B cell (primary cell): ENCODE measurements at regions not wholly inside any gene's neighbourhood (a gene's known extent, or its start where the extent isn't known, plus 50 kb on each side); places are given as distances from the start of the nearest gene placed in this dataset.

Source experiments
- ATAC-seq: fragments of 200-7000 bp; cut with Tn5 transposase; one replicate; pipeline ENCODE4 v1.10.0; 2021; ENCODE audit warnings: low read depth, mild to moderate bottlenecking, moderate number of reproducible peaks, moderate library complexity
- CTCF ChIA-PET: fragments of 350-600 bp; sonication (Branson Sonifier 250); formaldehyde crosslinking; loops from one replicate; lab custom pipeline; 2021; ENCODE audit warnings: antibody characterized with exemption, inconsistent platforms; lab: Charles Lee
- POLR2A ChIA-PET: fragments of 350-600 bp; sonication (Branson Sonifier 250); formaldehyde crosslinking; loops from one replicate; lab custom pipeline; 2021; ENCODE audit warnings: antibody characterized with exemption; lab: Charles Lee
- DNase-seq: peaks from one replicate; pipeline ENCODE4 v3.0.0; 2013
- H2AFZ ChIP-seq: 2 replicates; pipeline ENCODE4 v1.6.1; 2012; ENCODE audit warnings: mild to moderate bottlenecking, low read depth, low read length; ENCODE audit not compliant: insufficient read depth, poor library complexity, severe bottlenecking
- H3K27ac ChIP-seq, 2 donors: 1 replicate in 1 of 2; 2 replicates in 1 of 2; pipeline ENCODE4 v1.5.1; 2012 to 2013; ENCODE audit warnings: low read length in 2 of 2, mild to moderate bottlenecking in 2 of 2, moderate library complexity in 1 of 2
- H3K27me3 ChIP-seq, 4 experiments: fragments of 200-600 bp in 1 of 4; sonication (generic) in 1 of 4; replicated peaks in 1 of 4; 1 replicate in 2 of 4; 2 replicates in 2 of 4; pipeline versions ENCODE4 v1.6.1 to v1.7.0; 2013 to 2016; ENCODE audit warnings: low read length in 3 of 4, mild to moderate bottlenecking in 2 of 4, mixed read lengths in 1 of 4, moderate library complexity in 1 of 4; ENCODE audit not compliant: insufficient read depth in 4 of 4, control insufficient read depth in 3 of 4; ENCODE audit errors: control extremely low read depth in 1 of 4
- H3K36me3 ChIP-seq, 2 experiments: replicated peaks in 1 of 2; 1 replicate in 1 of 2; 2 replicates in 1 of 2; pipeline versions ENCODE4 v1.6.1 to v1.7.1; 2013; ENCODE audit warnings: low read length in 1 of 2; ENCODE audit not compliant: insufficient read depth in 2 of 2, control insufficient read depth in 1 of 2; ENCODE audit errors: control extremely low read depth in 1 of 2, extremely low read depth in 1 of 2
- H3K4me1 ChIP-seq, 2 donors: fragments of 200-600 bp in 1 of 2; sonication (generic) in 1 of 2; 1 replicate in 1 of 2; 2 replicates in 1 of 2; pipeline versions ENCODE4 v1.5.1 to v1.6.1; 2013 to 2017; ENCODE audit warnings: low read length in 2 of 2; ENCODE audit not compliant: control insufficient read depth in 2 of 2, insufficient read depth in 2 of 2
- H3K4me2 ChIP-seq: replicated peaks from 2 replicates; pipeline ENCODE3; 2012; ENCODE audit warnings: mild to moderate bottlenecking, low read depth, low read length; ENCODE audit not compliant: poor library complexity, severe bottlenecking
- H3K4me3 ChIP-seq, 5 experiments: fragments of 200-600 bp in 1 of 5; sonication (generic) in 1 of 5; 1 replicate in 3 of 5; 2 replicates in 2 of 5; pipeline versions ENCODE4 v1.5.1 to v1.7.0; 2011 to 2016; ENCODE audit warnings: low read length in 4 of 5, mild to moderate bottlenecking in 4 of 5, low read depth in 2 of 5, control low read depth in 1 of 5, moderate library complexity in 1 of 5; ENCODE audit not compliant: insufficient read depth in 1 of 5; ENCODE audit errors: control extremely low read depth in 1 of 5, extremely low read depth in 1 of 5
- H3K79me2 ChIP-seq: fragments of 200-600 bp; sonication (generic); one replicate; pipeline ENCODE4 v1.6.0; 2016; ENCODE audit warnings: low read length; ENCODE audit not compliant: control insufficient read depth, insufficient read depth
- H3K9ac ChIP-seq: fragments of 200-600 bp; sonication (generic); 2 replicates; pipeline ENCODE4 v1.6.1; 2017; ENCODE audit warnings: mild to moderate bottlenecking, low read length, moderate library complexity
- H3K9me3 ChIP-seq, 3 donors: one replicate each; pipeline versions ENCODE4 v1.6.1 to v1.7.1; 2013; ENCODE audit warnings: low read length in 2 of 3; ENCODE audit not compliant: control insufficient read depth in 2 of 3, insufficient read depth in 1 of 3; ENCODE audit errors: control extremely low read depth in 1 of 3
- H4K20me1 ChIP-seq: 2 replicates; pipeline ENCODE4 v1.6.0; 2012; ENCODE audit warnings: mild to moderate bottlenecking, low read length; ENCODE audit not compliant: insufficient read depth, control insufficient read depth, poor library complexity, severe bottlenecking
- H3K27ac Mint-ChIP-seq: one replicate; pipeline ENCODE4 v1.8.0; 2021; ENCODE audit warnings: mixed read lengths
- H3K27me3 Mint-ChIP-seq: one replicate; pipeline ENCODE4 v1.8.0; 2021; ENCODE audit warnings: mixed read lengths
- H3K4me1 Mint-ChIP-seq: one replicate; pipeline ENCODE4 v1.8.0; 2021; ENCODE audit warnings: mixed read lengths
- H3K4me3 Mint-ChIP-seq: one replicate; pipeline ENCODE4 v1.8.0; 2021; ENCODE audit warnings: mixed read lengths
- H3K9me3 Mint-ChIP-seq: one replicate; pipeline ENCODE4 v1.8.0; 2022; ENCODE audit warnings: mixed read lengths; ENCODE audit not compliant: insufficient read depth
- EZH2 ChIP-seq: IDR thresholded peaks from 2 replicates; pipeline ENCODE4 v1.6.1; 2012; ENCODE audit warnings: borderline replicate concordance, low read depth, mild to moderate bottlenecking, moderate library complexity, low read length; ENCODE audit not compliant: insufficient read depth, poor library complexity, severe bottlenecking
- WGBS: methylation state at CpG from one replicate; pipeline ENCODE4 v1.1.5; 2013; ENCODE audit warnings: missing lambda C conversion rate; ENCODE audit not compliant: insufficient coverage; 5-methylcytosine and 5-hydroxymethylcytosine counted together
- intact Hi-C: fragments of 100-400 bp; cut with micrococcal nuclease; formaldehyde crosslinking; loops from one replicate; pipeline ENCODE4 v1.10.0; 2022
- TF ChIP-seq, protein P1 (sequence below): fragments of 200-600 bp; IDR thresholded peaks from one replicate; pipeline ENCODE4 v1.8.0; 2022; ENCODE audit warnings: antibody characterized with exemption, mild to moderate bottlenecking

- Histone ChIP-seq H3K4me2 (no peak overlapping the region), H2AFZ (no peak overlapping the region), H3K4me1 (no peaks in the 10 kb centered on the region), H3K4me3 (no peak overlapping the region), H3K27me3 (no peaks in the 10 kb centered on the region), H3K27ac (no peak overlapping the region), H3K9me3 (no peaks in the 10 kb centered on the region), H3K9ac (no peak overlapping the region), H3K79me2 (no peaks in the 10 kb centered on the region), H3K36me3 (no peaks in the 10 kb centered on the region), H4K20me1 (no peaks in the 10 kb centered on the region)
- no peak for ATAC-seq
- POLR2A ChIA-PET = no interaction called here
- TF ChIP-seq, protein P1, sequence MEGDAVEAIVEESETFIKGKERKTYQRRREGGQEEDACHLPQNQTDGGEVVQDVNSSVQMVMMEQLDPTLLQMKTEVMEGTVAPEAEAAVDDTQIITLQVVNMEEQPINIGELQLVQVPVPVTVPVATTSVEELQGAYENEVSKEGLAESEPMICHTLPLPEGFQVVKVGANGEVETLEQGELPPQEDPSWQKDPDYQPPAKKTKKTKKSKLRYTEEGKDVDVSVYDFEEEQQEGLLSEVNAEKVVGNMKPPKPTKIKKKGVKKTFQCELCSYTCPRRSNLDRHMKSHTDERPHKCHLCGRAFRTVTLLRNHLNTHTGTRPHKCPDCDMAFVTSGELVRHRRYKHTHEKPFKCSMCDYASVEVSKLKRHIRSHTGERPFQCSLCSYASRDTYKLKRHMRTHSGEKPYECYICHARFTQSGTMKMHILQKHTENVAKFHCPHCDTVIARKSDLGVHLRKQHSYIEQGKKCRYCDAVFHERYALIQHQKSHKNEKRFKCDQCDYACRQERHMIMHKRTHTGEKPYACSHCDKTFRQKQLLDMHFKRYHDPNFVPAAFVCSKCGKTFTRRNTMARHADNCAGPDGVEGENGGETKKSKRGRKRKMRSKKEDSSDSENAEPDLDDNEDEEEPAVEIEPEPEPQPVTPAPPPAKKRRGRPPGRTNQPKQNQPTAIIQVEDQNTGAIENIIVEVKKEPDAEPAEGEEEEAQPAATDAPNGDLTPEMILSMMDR = no peak
- TF ChIP-seq EZH2 = no peak
- intact Hi-C loops = no loop called here
- Mint-ChIP-seq H3K9me3 (no peaks in the 10 kb centered on the region), H3K4me3 (no peak overlapping the region), H3K27ac (no peak overlapping the region), H3K27me3 (peaks cover 4% of the 10 kb centered on the region), H3K4me1 (no peaks in the 10 kb centered on the region)
- WGBS = 97% methylated on average over 3 of the region's 3 CpGs
- CTCF ChIA-PET = no interaction called here
- no peak for DNase-seq
Observed at GRCh38 chr2:515441-516127, 161.6 kb downstream of the TMEM18 start.

DNA sequence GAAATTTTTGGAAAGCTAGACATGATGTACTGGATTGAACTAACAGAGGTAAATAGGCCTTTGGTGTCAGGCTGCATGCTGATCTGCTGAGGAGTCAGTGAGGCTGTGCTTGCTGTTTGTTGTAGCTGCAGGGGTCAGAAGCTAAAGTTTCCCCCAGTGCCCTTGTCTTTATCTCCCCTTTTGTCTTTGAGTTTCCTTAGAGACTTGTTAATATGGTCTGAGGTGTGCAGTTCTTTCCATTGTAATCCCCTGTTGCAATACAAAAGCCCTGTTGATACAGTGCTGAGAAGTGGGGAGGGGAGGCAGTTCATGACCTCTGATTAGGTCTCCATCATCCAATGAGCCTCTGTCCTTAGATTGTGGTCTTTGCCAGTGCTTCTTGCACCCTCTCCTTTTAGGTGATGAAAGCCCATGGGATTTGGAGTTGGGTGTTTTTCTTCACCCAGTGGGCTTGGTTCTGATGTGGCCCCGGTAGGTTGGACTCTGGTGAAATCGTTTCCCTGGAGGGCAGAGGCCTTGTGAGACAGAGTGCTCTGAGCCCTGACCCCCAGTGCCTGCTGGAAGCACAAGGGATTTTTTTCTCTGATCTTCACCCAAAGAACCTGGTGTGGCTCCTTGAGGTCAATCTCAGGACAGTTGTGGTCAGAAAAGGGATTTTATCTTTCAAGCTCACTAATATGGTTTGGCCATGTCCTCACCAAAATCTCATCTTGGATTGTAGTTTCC is 163.1 kb downstream of the TMEM18 start:
- no peaks in the 10 kb centered on the region for H3K4me1 Mint-ChIP-seq
- ChIA-PET POLR2A (no interaction called here), CTCF (no interaction called here)
- Histone ChIP-seq H3K79me2 (no peaks in the 10 kb centered on the region), H3K36me3 (no peaks in the 10 kb centered on the region), H3K27me3 (no peaks in the 10 kb centered on the region), H4K20me1 (no peaks in the 10 kb centered on the region), H3K4me2 (no peak overlapping the region), H3K4me3 (no peak overlapping the region), H3K27ac (no peak overlapping the region), H3K4me1 (no peaks in the 10 kb centered on the region), H3K9me3 (peaks cover 0 to 4% (median 0%) of the 10 kb centered on the region in 3 donors), H2AFZ (no peak overlapping the region), H3K9ac (no peak overlapping the region)
- intact Hi-C loops = no loop called here
- DNase-seq = no peak
- H3K27me3 Mint-ChIP-seq = no peaks in the 10 kb centered on the region
- H3K4me3 Mint-ChIP-seq = no peak overlapping the region
- 92% methylated on average over 2 of the region's 2 CpGs for WGBS
- H3K9me3 Mint-ChIP-seq = no peaks in the 10 kb centered on the region
- TF ChIP-seq, protein P1 = no peak
- TF ChIP-seq EZH2 = no peak
- no peak for ATAC-seq
- H3K27ac Mint-ChIP-seq = no peak overlapping the region
